ENCODE measurements at regions not wholly inside any gene's neighbourhood (a gene's known extent, or its start where the extent isn't known, plus 50 kb on each side); places are given as distances from the start of the nearest gene placed in this dataset.

DNA sequence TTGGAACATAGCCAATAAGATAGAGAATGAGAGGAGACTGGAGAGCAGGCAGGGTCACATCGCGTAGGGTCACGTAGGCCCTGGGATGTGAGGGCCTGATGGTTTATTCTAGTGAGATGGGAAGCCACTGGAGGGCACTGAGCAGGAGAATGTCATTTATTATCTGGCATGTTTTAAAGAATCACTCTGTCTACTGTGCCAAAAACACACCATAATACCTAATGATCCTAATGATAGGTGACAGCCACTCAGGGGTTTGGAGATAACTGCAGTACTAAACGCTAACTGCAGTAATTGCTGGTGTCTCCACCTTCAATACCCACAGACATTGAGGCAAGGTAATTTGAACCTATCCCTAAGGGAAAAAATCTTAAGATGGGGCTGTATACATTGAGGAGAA is 185.4 kb downstream of the TTLL7 start:
- DNase-seq (ENCODE audit: low read depth) = no peak

GRCh38 chr1:83810144-83810543 is 188.8 kb downstream of the TTLL7 start:
- DNase-seq (ENCODE audit: low read depth) = no peak

DNA sequence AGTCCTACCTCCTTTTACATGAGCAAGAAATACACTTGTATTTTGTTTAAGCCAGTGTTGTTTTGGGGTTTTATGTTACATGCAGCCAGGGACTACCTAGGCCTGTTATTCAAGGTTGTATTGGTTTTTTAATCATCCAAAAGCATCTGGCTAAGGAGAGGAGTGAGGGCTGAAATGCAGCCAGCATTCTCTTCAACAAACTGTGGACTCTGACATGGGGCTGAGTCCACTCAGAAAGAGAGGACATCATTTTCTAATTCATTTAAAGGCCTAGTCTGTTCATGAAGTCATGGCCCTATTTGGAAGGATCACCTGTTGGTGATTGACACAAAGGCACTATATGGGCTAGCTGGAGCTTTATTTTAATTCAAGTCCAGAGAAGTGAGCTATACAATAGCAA is 190.4 kb downstream of the TTLL7 start:
- DNase-seq (ENCODE audit: low read depth) = no peak

- no peak for DNase-seq (ENCODE audit: low read depth)
These were observed 191.1 kb downstream of the TTLL7 start for GRCh38 chr1:83807821-83808220.

- no peak for DNase-seq (ENCODE audit: low read depth)
These were observed 191.7 kb downstream of the TTLL7 start for GRCh38 chr1:83807231-83807630.

GRCh38 chr1:83805921-83806320 is 193.0 kb downstream of the TTLL7 start:
- DNase-seq (ENCODE audit: low read depth) = no peak

DNA sequence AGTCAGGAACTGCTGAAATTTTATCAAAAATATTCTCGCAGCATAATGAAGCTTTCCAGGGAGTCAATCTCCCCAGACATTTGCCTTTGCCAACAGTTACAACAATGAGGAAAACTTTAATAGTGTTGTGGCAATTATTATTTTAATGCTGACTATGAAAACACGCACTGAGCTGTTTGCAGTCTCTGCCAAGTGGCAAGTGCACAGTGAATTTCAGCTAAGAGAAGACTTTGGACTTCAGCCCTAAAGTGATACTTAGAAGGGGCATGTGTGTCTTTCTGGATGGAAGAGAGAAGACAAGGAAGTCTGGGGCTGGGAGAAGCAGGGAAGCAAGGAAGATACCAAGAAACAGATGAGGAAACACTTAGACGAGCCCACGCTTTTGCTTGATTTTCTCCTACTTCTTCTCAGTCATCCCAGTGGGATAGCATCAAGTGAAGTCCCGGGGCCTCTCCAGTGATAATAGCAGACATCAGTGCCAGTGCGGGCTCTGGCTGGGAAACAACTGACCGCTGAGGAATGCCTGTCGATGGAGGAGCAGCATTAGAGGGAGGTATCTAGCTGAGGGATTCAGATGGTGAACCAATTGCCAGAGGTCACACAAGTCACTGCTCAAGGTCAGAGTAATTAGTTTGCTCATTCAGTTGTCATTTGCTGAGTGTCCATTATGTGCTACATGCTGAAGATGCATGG is 196.3 kb downstream of the TTLL7 start:
- DNase-seq (ENCODE audit: low read depth) = no peak

- no peak for DNase-seq (ENCODE audit: low read depth)
These were observed 196.9 kb downstream of the TTLL7 start for GRCh38 chr1:83802023-83802422.

GRCh38 chr1:83800066-83800465 is 198.9 kb downstream of the TTLL7 start:
- no peak for DNase-seq (ENCODE audit: low read depth)

- DNase-seq (ENCODE audit: low read depth) = no peak
These were observed 199.3 kb downstream of the TTLL7 start for GRCh38 chr1:83799594-83799993.

GRCh38 chr1:83798965-83799364 is 200.0 kb downstream of the TTLL7 start:
- DNase-seq (ENCODE audit: low read depth) = no peak

DNA sequence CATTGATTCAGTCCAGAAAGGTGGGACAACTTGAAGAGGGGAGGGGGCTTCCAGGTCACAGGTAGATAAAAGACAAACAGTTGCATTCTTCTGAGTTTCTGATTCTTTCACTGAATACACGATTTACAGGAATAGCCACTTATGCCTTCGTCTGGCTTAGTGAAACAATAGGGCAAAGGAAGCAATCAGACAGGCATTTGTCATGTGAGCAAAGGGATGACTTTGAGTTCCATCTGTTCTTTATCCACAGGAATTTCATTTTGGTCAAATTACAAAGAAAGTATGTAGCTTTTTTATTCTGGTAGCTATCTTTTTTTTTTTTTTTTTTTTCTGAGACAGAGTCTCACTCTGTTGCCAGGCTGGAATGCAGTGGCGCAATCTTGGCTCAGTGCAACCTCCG is 202.5 kb downstream of the TTLL7 start:
- DNase-seq (ENCODE audit: low read depth) = no peak

- no peak for DNase-seq (ENCODE audit: low read depth)
These were observed 204.5 kb downstream of the TTLL7 start for GRCh38 chr1:83794384-83794783.

GRCh38 chr1:83791821-83792437 is 207.0 kb downstream of the TTLL7 start:
- no peak for DNase-seq (ENCODE audit: low read depth)

- no peak for DNase-seq (ENCODE audit: low read depth)
These were observed 208.5 kb downstream of the TTLL7 start for GRCh38 chr1:83790446-83790845.

- no peak for DNase-seq (ENCODE audit: low read depth)
These were observed 211.5 kb downstream of the TTLL7 start for GRCh38 chr1:83787246-83787998.

DNA sequence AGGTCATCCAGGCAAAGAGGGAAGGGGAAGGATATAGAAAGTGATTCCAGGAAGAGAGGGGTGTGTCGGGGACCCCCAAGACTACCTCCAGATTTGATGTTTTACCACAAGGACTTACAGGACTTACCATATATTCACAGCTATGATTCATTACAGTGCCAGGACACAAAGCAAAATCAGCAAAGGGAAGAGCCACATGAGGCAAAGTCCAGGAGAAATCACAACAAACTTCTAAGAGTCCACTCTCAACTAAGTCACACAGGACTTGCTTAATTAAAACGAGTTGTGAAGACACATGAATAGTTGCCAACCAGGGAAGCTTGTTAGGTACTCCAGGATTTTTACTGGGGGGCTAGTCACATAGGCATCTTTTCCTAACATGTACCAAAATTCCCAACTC is 217.3 kb downstream of the TTLL7 start:
- no peak for DNase-seq (ENCODE audit: low read depth)

- DNase-seq (ENCODE audit: low read depth) = no peak
These were observed 219.4 kb downstream of the TTLL7 start for GRCh38 chr1:83779565-83779964.

DNA sequence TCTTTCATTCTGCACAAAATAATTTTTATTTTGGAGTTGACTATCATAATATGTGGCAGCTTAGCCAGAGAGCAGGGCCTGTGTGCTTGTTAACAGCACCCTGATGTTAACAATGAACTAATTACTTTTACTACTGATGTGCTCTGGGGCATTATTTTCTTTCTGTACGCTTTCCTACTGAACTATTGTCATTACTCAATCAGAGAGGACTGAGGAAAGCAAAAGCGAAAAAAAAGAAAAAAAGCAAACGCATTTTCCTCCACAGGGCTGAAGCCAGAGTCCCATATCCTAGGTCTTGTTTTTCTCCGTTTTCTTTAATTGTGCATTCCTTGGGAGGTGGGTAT is 221.2 kb downstream of the TTLL7 start:
- no peak for DNase-seq (ENCODE audit: low read depth)

DNA sequence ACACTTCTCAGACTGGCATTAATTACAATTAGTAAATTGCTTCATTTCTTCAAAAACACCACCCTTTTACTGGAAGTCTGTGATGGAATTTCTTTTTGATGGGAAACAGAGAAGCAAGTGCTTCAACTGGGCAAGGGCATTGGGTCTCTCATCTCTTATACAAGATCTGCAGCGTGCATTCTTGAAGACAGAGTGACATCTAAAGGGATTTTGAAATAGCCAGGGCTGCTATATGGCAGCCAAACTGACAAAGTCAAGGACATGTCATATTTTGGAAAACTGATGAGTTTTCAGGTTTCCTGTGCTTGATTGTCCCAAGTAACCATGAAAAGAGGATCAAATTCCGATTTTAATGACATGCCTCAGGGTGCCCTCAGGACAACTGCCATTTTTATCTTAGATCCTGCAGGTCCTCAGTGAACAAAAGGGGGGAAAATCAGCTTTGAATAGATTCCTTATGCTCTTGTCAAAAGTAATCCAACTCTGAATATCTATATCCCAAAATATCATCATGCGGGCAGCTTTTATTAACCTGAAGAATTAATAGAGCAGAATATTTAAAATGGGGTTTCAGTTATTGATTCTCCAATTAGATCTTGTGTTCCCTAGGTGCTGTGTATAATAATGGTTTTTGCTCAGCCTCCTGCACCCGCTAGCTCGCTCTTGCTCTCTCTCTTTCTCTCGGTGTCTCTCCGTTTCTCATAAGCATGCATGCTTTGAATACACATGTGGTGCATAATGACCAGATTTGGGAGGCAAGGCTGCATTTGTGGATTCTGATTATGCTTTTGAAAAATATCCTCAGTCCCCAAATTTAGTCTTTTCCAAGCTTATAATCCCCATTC is 221.8 kb downstream of the TTLL7 start:
- no peak for DNase-seq (ENCODE audit: low read depth)

GRCh38 chr1:83775977-83776603 is 222.8 kb downstream of the TTLL7 start:
- DNase-seq (ENCODE audit: low read depth) = no peak

DNA sequence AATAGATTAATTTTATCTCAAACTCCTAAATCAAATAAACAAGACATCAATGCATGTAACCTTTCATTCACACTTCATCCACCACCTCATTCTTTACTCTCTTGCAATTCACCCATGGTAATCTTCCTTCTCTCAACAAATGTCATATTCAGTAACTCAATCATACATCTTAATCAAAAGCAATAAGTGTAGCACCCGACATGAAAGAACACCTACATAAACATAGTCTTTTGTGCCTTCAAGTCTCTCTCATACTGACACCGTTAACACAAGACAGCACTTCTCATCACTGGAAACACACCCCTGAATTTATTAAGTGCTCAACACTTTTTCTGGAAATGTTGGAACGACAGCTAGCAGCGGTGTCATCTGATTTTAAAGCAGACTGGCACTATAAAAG is 225.9 kb downstream of the TTLL7 start:
- no peak for DNase-seq (ENCODE audit: low read depth)
